Bronchial epithelial cell (primary cell): ENCODE measurements at regions not wholly inside any gene's neighbourhood (a gene's known extent, or its start where the extent isn't known, plus 50 kb on each side); places are given as distances from the start of the nearest gene placed in this dataset.

Experiments used
- DNase-seq: peaks from one replicate; pipeline ENCODE4 v3.0.0-alpha.2; 2010; ENCODE audit warnings: low read depth
- FAIRE-seq: peaks from 2 replicates; lab custom pipeline; 2011; peaks lifted over from hg19 to GRCh38; lab: Jason Lieb, UNC
- H3K27me3 ChIP-seq: 2 replicates; pipeline ENCODE4 v1.5.1; 2011; ENCODE audit warnings: low read length; ENCODE audit not compliant: control insufficient read depth, insufficient read depth
- H3K36me3 ChIP-seq: 2 replicates; pipeline ENCODE4 v1.5.1; 2011; ENCODE audit warnings: low read length; ENCODE audit not compliant: control insufficient read depth, insufficient read depth
- H3K4me3 ChIP-seq: 2 replicates; pipeline ENCODE4 v1.5.1; 2011; ENCODE audit warnings: mild to moderate bottlenecking, low read depth, low read length, control low read depth
- CTCF ChIP-seq: IDR thresholded peaks from 2 replicates; pipeline ENCODE4 v1.5.1; 2011; ENCODE audit warnings: mild to moderate bottlenecking, moderate library complexity, low read length, control low read depth, inconsistent platforms; ENCODE audit not compliant: insufficient read depth, severe bottlenecking

GRCh38 chrY:16715278-16715677 is 1164.7 kb downstream of the CDY2B start:
- FAIRE-seq (no peak), DNase-seq (peak; percentile 4)
- Histone ChIP-seq H3K4me3 (no peak overlapping the region), H3K27me3 (no peaks in the 10 kb centered on the region), H3K36me3 (no peaks in the 10 kb centered on the region)
- TF ChIP-seq CTCF: no peak

- Histone ChIP-seq H3K36me3 (no peaks in the 10 kb centered on the region), H3K4me3 (no peak overlapping the region), H3K27me3 (no peaks in the 10 kb centered on the region)
- FAIRE-seq (no peak), DNase-seq (no peak)
- TF ChIP-seq CTCF: no peak
Observed at GRCh38 chrY:16673102-16673787, 1206.8 kb downstream of the CDY2B start.

GRCh38 chrY:16668402-16668801 is 1211.6 kb downstream of the CDY2B start:
- Histone ChIP-seq H3K36me3 (no peaks in the 10 kb centered on the region), H3K4me3 (no peak overlapping the region), H3K27me3 (no peaks in the 10 kb centered on the region)
- DNase-seq (peak; percentile 85), FAIRE-seq (no peak)
- TF ChIP-seq CTCF: no peak

GRCh38 chrY:16662741-16663140 is 1217.3 kb downstream of the CDY2B start:
- no peak for FAIRE-seq
- H3K27me3 ChIP-seq: no peaks in the 10 kb centered on the region
- no peaks in the 10 kb centered on the region for H3K36me3 ChIP-seq
- peak; percentile 24 for TF ChIP-seq CTCF
- no peak for DNase-seq
- H3K4me3 ChIP-seq: no peak overlapping the region

- no peak overlapping the region for H3K4me3 ChIP-seq
- no peak for TF ChIP-seq CTCF
- H3K36me3 ChIP-seq: no peaks in the 10 kb centered on the region
- DNase-seq: no peak
- FAIRE-seq: no peak
- no peaks in the 10 kb centered on the region for H3K27me3 ChIP-seq
Observed at GRCh38 chrY:16659340-16659739, 1220.7 kb downstream of the CDY2B start.

- Histone ChIP-seq H3K36me3 (no peaks in the 10 kb centered on the region), H3K27me3 (no peaks in the 10 kb centered on the region), H3K4me3 (no peak overlapping the region)
- FAIRE-seq (no peak), DNase-seq (peak; percentile 75)
- TF ChIP-seq CTCF: no peak
Observed at GRCh38 chrY:16653971-16654370, 1226.0 kb downstream of the CDY2B start.
